Ishikawa (cell line): ENCODE measurements at regions not wholly inside any gene's neighbourhood (a gene's known extent, or its start where the extent isn't known, plus 50 kb on each side); places are given as distances from the start of the nearest gene placed in this dataset.

Experiments used
- CEBPB ChIP-seq: IDR thresholded peaks from 2 replicates; pipeline ENCODE4 v1.6.1; 2012
- CREB1 ChIP-seq: IDR thresholded peaks from 2 replicates; pipeline ENCODE4 v1.6.1; 2012; ENCODE audit warnings: low read depth
- EGR1 ChIP-seq: IDR thresholded peaks from 2 replicates; pipeline ENCODE4 v1.6.1; 2012
- EP300 ChIP-seq: IDR thresholded peaks from 2 replicates; pipeline ENCODE4 v1.6.1; 2012; ENCODE audit warnings: borderline replicate concordance
- FOXM1 ChIP-seq: IDR thresholded peaks from 2 replicates; pipeline ENCODE4 v1.6.1; 2012; ENCODE audit warnings: low read depth, borderline replicate concordance
- MAX ChIP-seq: IDR thresholded peaks from 2 replicates; pipeline ENCODE4 v1.6.1; 2012
- NFIC ChIP-seq: IDR thresholded peaks from 2 replicates; pipeline ENCODE4 v1.6.1; 2012
- RAD21 ChIP-seq: IDR thresholded peaks from 2 replicates; pipeline ENCODE4 v1.6.1; 2012; ENCODE audit warnings: low read depth
- TAF1 ChIP-seq: IDR thresholded peaks from 2 replicates; pipeline ENCODE4 v1.6.1; 2012; ENCODE audit warnings: low read depth, mild to moderate bottlenecking
- TCF12 ChIP-seq: IDR thresholded peaks from 2 replicates; pipeline ENCODE4 v1.6.1; 2012; ENCODE audit warnings: low read depth
- TEAD4 ChIP-seq: IDR thresholded peaks from 2 replicates; pipeline ENCODE4 v1.6.1; 2012
- YY1 ChIP-seq: IDR thresholded peaks from 2 replicates; pipeline ENCODE4 v1.6.1; 2012; ENCODE audit warnings: low read depth
- ZBTB7A ChIP-seq: IDR thresholded peaks from 2 replicates; pipeline ENCODE4 v1.6.1; 2012; ENCODE audit warnings: low read depth
- TF ChIP-seq, protein P1 (sequence below): IDR thresholded peaks from 2 replicates; pipeline ENCODE4 v1.6.1; 2012; ENCODE audit warnings: low read depth, mild to moderate bottlenecking
- TF ChIP-seq, protein P2 (sequence below): IDR thresholded peaks from 2 replicates; pipeline ENCODE4 v1.6.1; 2012

DNA sequence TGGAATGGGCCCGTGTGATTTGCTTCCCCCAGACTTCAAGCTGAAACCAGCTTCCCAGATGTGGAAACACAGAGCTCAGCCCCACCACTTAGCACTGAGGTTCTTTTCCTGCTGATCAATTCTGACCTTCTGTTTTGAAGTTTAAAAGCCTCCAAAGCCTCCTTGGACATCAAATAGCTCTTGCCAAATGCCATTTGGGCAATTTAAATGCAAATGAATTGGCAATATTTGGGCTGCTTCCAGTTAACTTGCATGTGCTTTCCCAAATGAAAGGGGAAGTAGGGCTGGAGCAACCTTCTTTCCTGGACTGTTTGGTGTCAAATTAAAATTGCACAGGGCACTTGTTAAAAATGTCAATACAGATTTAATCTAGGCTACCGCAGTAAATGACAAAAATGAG lies 710.5 kb downstream of the TLR4 start:
- TF ChIP-seq FOXM1, result no peak
- TF ChIP-seq, protein P1, sequence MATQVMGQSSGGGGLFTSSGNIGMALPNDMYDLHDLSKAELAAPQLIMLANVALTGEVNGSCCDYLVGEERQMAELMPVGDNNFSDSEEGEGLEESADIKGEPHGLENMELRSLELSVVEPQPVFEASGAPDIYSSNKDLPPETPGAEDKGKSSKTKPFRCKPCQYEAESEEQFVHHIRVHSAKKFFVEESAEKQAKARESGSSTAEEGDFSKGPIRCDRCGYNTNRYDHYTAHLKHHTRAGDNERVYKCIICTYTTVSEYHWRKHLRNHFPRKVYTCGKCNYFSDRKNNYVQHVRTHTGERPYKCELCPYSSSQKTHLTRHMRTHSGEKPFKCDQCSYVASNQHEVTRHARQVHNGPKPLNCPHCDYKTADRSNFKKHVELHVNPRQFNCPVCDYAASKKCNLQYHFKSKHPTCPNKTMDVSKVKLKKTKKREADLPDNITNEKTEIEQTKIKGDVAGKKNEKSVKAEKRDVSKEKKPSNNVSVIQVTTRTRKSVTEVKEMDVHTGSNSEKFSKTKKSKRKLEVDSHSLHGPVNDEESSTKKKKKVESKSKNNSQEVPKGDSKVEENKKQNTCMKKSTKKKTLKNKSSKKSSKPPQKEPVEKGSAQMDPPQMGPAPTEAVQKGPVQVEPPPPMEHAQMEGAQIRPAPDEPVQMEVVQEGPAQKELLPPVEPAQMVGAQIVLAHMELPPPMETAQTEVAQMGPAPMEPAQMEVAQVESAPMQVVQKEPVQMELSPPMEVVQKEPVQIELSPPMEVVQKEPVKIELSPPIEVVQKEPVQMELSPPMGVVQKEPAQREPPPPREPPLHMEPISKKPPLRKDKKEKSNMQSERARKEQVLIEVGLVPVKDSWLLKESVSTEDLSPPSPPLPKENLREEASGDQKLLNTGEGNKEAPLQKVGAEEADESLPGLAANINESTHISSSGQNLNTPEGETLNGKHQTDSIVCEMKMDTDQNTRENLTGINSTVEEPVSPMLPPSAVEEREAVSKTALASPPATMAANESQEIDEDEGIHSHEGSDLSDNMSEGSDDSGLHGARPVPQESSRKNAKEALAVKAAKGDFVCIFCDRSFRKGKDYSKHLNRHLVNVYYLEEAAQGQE, result no peak
- TF ChIP-seq EP300, result no peak
- TF ChIP-seq, protein P2, sequence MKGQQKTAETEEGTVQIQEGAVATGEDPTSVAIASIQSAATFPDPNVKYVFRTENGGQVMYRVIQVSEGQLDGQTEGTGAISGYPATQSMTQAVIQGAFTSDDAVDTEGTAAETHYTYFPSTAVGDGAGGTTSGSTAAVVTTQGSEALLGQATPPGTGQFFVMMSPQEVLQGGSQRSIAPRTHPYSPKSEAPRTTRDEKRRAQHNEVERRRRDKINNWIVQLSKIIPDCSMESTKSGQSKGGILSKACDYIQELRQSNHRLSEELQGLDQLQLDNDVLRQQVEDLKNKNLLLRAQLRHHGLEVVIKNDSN, result no peak

DNA sequence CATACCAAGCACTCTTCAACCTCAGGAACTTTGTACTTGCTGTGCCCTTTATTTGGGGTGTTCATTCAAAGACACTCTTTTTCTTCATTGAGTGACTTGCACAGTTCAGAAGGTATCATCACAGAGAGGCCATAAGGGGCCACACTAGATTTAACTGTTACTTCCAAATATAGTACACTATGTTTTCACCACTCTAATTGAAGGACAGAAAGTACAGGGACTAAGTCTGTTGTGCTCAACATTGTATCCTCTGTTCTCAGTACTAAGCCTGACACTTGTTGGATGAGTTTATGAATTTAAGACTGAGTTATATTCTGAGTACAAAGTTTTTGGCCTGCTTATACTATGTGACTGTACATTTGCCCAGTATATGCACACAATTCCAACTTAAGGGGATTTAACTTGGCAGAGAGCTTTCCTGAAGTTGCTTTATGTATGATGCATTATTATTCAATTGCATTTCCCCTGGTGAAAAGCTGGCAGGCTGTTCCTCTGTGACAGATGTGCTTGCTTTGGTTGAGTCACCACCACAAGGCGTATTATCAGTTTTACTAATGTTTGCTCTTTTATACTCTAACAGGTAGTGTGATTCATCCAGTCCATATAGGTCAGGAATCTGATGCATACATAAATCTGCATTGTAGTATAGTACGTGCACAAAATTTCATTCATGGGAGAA lies 714.8 kb downstream of the TLR4 start:
- TF ChIP-seq RAD21 (no peak), CEBPB (no peak), FOXM1 (no peak), YY1 (no peak), TEAD4 (no peak), EGR1 (no peak), TCF12 (no peak), MAX (no peak), NFIC (no peak), ZBTB7A (no peak), CREB1 (no peak), TAF1 (no peak), EP300 (no peak)
- TF ChIP-seq, protein P2, result no peak
- TF ChIP-seq, protein P1, result no peak

GRCh38 chr9:118419676-118420075 lies 715.5 kb downstream of the TLR4 start:
- TF ChIP-seq ZBTB7A (no peak), RAD21 (no peak), NFIC (no peak), TCF12 (no peak), MAX (no peak), FOXM1 (no peak), EGR1 (no peak), YY1 (no peak), CEBPB (no peak), TAF1 (no peak), TEAD4 (no peak), EP300 (no peak), CREB1 (no peak)
- TF ChIP-seq, protein P2, result no peak
- TF ChIP-seq, protein P1, result no peak

- no peak for TF ChIP-seq NFIC
- TF ChIP-seq FOXM1, result no peak
- no peak for TF ChIP-seq TEAD4
- no peak for TF ChIP-seq ZBTB7A
- no peak for TF ChIP-seq EGR1
- no peak for TF ChIP-seq TCF12
- TF ChIP-seq, protein P2, result no peak
These were observed 718.3 kb downstream of the TLR4 start for GRCh38 chr9:118422508-118422907.
